ENCODE measurements at regions not wholly inside any gene's neighbourhood (a gene's known extent, or its start where the extent isn't known, plus 50 kb on each side); places are given as distances from the start of the nearest gene placed in this dataset.

DNA sequence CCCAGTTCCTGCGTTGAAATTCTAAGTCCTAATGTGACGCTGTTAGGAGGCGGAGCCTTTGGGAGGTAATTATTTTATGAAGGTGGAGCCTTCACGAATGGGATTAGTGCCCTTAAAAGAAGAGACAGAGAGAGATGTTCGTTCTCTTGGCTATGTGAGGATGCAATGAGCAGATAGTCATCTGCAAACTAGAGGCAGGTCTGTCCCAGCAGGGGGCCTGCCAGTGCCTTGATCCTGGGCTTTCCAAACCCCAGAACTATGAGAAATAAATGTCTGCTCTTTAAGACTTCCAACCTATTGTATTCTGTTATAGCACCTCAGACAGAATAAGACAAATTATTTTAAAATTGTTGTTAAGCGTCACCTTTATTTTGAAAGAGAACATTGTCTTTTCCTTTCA lies 123.1 kb upstream of the KCNJ6 start:
- TF ChIP-seq POLR2AphosphoS5 (IDR thresholded peaks at IDR 0.05) (no peak), POLR2A (IDR thresholded peaks at IDR 0.05) (no peak), EP300 (IDR thresholded peaks at IDR 0.05) (no peak)
- TF ChIP-seq, protein P1, sequence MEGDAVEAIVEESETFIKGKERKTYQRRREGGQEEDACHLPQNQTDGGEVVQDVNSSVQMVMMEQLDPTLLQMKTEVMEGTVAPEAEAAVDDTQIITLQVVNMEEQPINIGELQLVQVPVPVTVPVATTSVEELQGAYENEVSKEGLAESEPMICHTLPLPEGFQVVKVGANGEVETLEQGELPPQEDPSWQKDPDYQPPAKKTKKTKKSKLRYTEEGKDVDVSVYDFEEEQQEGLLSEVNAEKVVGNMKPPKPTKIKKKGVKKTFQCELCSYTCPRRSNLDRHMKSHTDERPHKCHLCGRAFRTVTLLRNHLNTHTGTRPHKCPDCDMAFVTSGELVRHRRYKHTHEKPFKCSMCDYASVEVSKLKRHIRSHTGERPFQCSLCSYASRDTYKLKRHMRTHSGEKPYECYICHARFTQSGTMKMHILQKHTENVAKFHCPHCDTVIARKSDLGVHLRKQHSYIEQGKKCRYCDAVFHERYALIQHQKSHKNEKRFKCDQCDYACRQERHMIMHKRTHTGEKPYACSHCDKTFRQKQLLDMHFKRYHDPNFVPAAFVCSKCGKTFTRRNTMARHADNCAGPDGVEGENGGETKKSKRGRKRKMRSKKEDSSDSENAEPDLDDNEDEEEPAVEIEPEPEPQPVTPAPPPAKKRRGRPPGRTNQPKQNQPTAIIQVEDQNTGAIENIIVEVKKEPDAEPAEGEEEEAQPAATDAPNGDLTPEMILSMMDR (IDR thresholded peaks at IDR 0.05) = no peak
- no peak for DNase-seq
- Histone ChIP-seq H3K27me3 (no peaks in the 10 kb centered on the region), H3K4me1 (no peaks in the 10 kb centered on the region), H3K27ac (no peak overlapping the region), H3K36me3 (no peaks in the 10 kb centered on the region), H3K9me3 (no peaks in the 10 kb centered on the region), H3K4me3 (no peak overlapping the region)
- WGBS, 2 donors = 76 to 79% methylated on average over 6 of the region's 6 CpGs
- no peak for ATAC-seq (ENCODE audit: low FRiP score in 2 of 2)

DNA sequence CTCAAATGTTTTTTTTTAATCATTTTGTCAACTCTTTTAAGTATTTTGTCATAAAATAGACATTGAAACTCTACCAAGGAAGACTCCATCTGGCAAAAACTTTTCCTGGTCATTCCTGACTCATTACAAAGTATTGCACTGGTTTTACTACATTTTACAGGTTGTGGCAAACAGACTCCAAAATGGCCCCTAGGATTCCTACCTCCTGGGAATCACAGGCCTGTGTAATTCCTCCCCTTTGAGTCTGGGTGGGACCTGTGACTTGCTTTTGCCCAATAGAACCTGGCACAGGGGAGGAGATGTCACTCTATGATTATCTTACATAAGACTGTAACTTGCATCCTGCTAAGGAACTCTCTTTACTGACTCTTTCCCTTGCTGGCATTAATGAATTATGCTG lies 123.6 kb upstream of the KCNJ6 start:
- no peaks in the 10 kb centered on the region for H3K9me3 ChIP-seq
- H3K27me3 ChIP-seq = no peaks in the 10 kb centered on the region
- no peak overlapping the region for H3K4me3 ChIP-seq
- H3K27ac ChIP-seq = no peak overlapping the region
- TF ChIP-seq POLR2A (IDR thresholded peaks at IDR 0.05) = no peak
- no peaks in the 10 kb centered on the region for H3K4me1 ChIP-seq
- ATAC-seq (ENCODE audit: low FRiP score in 2 of 2) (no peak), DNase-seq (no peak)
- no peaks in the 10 kb centered on the region for H3K36me3 ChIP-seq

DNA sequence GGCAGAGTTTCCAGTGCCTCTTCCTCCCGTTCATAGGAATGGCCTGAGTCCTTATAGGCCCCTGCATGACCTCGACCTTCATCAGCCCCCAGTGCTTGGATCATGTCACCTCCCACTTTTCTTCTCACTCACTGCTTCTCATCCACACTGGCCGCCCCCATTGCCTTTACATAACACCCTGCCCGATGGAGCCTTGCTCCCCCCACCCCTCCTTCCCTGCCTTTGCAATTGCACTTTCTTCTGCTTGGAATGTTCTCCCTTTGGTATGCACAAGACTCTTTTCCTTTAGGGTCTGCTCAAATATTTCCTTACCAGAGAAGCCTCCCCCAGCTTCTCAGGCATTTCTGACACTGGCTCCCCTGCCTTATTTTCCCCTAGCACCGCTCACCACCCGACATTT lies 125.2 kb upstream of the KCNJ6 start:
- TF ChIP-seq, protein P1 (IDR thresholded peaks at IDR 0.05) = no peak
- no peak for TF ChIP-seq EP300 (IDR thresholded peaks at IDR 0.05)
- no peak for TF ChIP-seq POLR2A (IDR thresholded peaks at IDR 0.05)
- no peak for TF ChIP-seq POLR2AphosphoS5 (IDR thresholded peaks at IDR 0.05)
- Histone ChIP-seq H3K4me3 (no peak overlapping the region), H3K27me3 (no peaks in the 10 kb centered on the region), H3K4me1 (no peaks in the 10 kb centered on the region), H3K9me3 (no peaks in the 10 kb centered on the region), H3K36me3 (no peaks in the 10 kb centered on the region), H3K27ac (no peak overlapping the region)
- ATAC-seq (ENCODE audit: low FRiP score in 2 of 2) = no peak
- WGBS, 2 donors = 59 to 61% methylated on average over 6 of the region's 6 CpGs
- DNase-seq = no peak

DNA sequence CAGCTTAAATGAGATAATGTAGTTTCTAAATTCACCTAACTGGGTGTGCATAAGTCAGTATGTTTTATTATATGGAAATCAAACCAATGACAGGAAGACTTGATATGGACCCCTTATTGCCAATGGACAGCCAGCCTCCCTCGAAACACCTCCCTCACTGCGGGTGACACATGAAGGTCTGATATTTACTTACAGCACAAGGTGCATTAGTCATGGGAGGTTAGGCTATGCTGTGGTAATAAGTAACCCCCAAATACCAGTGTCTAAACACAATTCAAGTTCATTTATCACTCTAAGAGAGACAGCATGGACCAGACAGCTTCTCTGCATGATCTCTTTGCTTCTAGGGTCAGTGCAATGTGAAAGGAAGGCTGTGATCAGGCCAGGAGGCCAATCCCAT lies 126.0 kb upstream of the KCNJ6 start:
- 94 to 95% methylated on average over 2 of the region's 2 CpGs for WGBS, 2 donors
- H3K4me3 ChIP-seq = no peak overlapping the region
- DNase-seq (no peak), ATAC-seq (ENCODE audit: low FRiP score in 2 of 2) (no peak)
- H3K9me3 ChIP-seq = no peaks in the 10 kb centered on the region
- H3K27me3 ChIP-seq = no peaks in the 10 kb centered on the region
- H3K36me3 ChIP-seq = no peaks in the 10 kb centered on the region
- no peak overlapping the region for H3K27ac ChIP-seq
- TF ChIP-seq POLR2AphosphoS5 (IDR thresholded peaks at IDR 0.05) (no peak), EP300 (IDR thresholded peaks at IDR 0.05) (no peak), POLR2A (IDR thresholded peaks at IDR 0.05) (no peak)
- TF ChIP-seq, protein P1 (IDR thresholded peaks at IDR 0.05) = no peak
- no peaks in the 10 kb centered on the region for H3K4me1 ChIP-seq

DNA sequence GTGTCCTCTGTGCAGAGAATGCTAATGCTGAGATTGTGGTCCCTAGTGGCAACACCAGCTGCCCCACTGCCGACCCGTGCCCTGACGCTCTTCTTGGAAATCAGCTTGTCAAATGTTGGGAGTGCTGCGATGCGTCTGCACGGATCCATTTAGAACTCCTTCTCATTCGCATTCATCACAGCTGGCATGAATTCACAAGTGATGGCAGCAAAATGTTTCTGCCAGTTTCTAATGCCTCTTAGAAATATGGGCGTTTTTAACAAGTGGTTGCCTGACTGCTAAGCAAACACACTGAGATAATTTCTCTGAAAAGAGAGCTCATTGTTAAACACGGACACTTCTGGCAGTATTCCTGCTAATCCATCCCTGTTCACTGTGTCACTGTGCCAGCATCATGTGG lies 131.9 kb upstream of the KCNJ6 start:
- H3K4me3 ChIP-seq = no peak overlapping the region
- TF ChIP-seq POLR2AphosphoS5 (IDR thresholded peaks at IDR 0.05) = no peak
- TF ChIP-seq POLR2A (IDR thresholded peaks at IDR 0.05) = no peak
- TF ChIP-seq EP300 (IDR thresholded peaks at IDR 0.05) = no peak
- TF ChIP-seq, protein P1 (IDR thresholded peaks at IDR 0.05) = no peak
- ATAC-seq (ENCODE audit: low FRiP score in 2 of 2) (no peak), DNase-seq (no peak)
- H3K36me3 ChIP-seq = no peaks in the 10 kb centered on the region
- no peak overlapping the region for H3K27ac ChIP-seq
- no peaks in the 10 kb centered on the region for H3K4me1 ChIP-seq
- H3K9me3 ChIP-seq = no peaks in the 10 kb centered on the region
- no peaks in the 10 kb centered on the region for H3K27me3 ChIP-seq
- 63 to 65% methylated on average over 9 of the region's 9 CpGs for WGBS, 2 donors
